Omental fat pad (tissue), 3 donors: ENCODE measurements at regions not wholly inside any gene's neighbourhood (a gene's known extent, or its start where the extent isn't known, plus 50 kb on each side); places are given as distances from the start of the nearest gene placed in this dataset.

Source experiments
- ATAC-seq: fragments of 150-250 bp; one replicate; pipeline ENCODE4 v1.9.1; 2016; ENCODE audit warnings: mild to moderate bottlenecking, moderate library complexity; ENCODE audit not compliant: low FRiP score
- DNase-seq: peaks from one replicate; pipeline ENCODE4 v3.0.0-alpha.2; 2019; ENCODE audit warnings: low spot score
- TF ChIP-seq, protein P1 (sequence below), 3 donors: fragments of 450-650 bp; IDR thresholded peaks; one replicate each; pipeline ENCODE4 v1.5.1; 2016 to 2017; ENCODE audit warnings: antibody characterized with exemption in 3 of 3, mild to moderate bottlenecking in 3 of 3, moderate library complexity in 2 of 3

DNA sequence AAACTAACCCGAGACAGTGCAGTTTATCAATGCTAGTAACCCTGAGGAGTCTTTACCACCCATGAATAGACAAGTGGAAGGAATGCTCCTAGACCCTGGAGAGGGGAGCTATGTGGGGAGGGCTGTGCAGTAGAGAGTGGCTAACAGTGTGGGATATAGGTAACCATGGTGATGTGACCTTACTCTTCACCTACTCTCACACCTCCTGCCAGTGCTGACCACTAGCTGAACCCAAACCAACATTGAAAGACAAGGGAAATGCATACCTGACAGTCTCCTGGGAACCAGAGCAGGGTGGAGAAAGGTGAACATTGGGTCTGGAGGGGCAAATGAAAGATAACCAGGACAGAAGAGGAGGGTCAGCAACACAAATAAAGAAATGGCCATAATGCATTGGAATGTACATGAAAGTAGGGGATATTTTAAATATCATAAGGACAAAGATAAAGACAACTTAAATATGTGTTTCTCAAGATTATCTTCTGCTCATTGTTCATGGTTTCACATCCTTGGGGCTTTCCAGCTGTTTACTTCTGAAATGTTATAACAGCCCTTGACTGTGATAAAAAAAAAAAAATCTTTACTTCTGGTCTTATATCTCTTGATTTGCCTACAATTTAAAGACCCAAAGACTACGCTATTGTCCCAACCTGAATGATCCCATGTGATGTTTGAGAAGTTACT is 983.3 kb upstream of the TENM4 start:
- TF ChIP-seq, protein P1, sequence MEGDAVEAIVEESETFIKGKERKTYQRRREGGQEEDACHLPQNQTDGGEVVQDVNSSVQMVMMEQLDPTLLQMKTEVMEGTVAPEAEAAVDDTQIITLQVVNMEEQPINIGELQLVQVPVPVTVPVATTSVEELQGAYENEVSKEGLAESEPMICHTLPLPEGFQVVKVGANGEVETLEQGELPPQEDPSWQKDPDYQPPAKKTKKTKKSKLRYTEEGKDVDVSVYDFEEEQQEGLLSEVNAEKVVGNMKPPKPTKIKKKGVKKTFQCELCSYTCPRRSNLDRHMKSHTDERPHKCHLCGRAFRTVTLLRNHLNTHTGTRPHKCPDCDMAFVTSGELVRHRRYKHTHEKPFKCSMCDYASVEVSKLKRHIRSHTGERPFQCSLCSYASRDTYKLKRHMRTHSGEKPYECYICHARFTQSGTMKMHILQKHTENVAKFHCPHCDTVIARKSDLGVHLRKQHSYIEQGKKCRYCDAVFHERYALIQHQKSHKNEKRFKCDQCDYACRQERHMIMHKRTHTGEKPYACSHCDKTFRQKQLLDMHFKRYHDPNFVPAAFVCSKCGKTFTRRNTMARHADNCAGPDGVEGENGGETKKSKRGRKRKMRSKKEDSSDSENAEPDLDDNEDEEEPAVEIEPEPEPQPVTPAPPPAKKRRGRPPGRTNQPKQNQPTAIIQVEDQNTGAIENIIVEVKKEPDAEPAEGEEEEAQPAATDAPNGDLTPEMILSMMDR (IDR thresholded peaks at IDR 0.05): no peak
- DNase-seq (no peak), ATAC-seq (no peak)

DNA sequence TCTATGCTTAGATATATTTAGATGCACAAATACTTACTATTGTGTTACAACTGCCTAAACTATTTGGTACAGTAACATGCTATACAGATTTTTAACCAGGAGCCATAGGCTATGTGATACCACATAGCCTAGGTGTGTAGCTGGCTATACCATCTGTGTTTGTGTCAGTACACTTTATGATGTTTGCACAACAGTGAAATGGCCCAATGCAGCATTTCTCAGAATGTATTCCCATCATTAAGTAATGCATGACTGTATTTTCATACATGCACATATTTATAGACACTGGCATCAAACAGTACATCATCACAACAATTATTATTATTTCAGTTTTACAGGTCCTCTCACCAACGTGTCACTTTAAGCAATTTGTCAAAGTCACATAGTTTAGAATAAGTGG is 979.5 kb upstream of the TENM4 start:
- no peak for ATAC-seq
- TF ChIP-seq, protein P1 (IDR thresholded peaks at IDR 0.05): no peak
- no peak for DNase-seq

DNA sequence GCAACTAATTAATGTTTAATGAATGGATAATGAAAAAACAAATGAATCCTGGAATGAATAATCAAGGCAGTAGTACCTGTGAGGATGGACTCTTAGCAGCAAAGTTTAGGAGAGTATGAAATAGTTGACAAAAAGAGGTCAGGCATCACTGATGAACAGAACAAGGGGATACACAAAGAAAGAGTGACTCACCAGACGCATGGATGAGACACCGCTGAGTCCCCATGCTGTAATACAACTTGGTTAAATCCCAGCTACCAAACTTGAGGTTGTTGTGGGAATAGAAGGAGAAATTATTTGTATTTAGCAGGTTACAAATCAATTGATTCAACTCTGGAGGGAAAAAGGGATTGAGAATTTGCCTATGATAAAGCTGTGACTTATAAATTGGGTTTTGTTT is 976.9 kb upstream of the TENM4 start:
- TF ChIP-seq, protein P1 (IDR thresholded peaks at IDR 0.05): no peak
- ATAC-seq: no peak
- no peak for DNase-seq

DNA sequence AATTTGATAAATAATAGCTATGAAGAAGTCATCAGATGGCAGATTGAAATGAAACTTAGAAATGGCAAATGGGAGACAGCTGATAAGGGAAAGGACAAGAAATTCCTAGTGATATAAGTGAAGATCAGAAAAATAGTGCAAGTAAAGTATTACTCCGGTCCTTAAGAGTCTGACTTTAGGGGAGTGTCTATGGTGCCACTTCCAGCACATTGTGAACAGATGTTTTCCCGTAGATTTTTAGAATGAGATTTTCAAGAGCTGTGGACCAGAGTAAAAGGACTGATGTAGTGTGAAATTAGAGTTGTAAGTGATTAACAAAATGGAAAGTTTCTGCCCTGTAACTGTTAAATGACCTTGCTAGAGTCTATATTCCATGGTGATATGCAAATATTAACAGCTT is 974.8 kb upstream of the TENM4 start:
- ATAC-seq: no peak
- no peak for DNase-seq
- TF ChIP-seq, protein P1 (IDR thresholded peaks at IDR 0.05): no peak

DNA sequence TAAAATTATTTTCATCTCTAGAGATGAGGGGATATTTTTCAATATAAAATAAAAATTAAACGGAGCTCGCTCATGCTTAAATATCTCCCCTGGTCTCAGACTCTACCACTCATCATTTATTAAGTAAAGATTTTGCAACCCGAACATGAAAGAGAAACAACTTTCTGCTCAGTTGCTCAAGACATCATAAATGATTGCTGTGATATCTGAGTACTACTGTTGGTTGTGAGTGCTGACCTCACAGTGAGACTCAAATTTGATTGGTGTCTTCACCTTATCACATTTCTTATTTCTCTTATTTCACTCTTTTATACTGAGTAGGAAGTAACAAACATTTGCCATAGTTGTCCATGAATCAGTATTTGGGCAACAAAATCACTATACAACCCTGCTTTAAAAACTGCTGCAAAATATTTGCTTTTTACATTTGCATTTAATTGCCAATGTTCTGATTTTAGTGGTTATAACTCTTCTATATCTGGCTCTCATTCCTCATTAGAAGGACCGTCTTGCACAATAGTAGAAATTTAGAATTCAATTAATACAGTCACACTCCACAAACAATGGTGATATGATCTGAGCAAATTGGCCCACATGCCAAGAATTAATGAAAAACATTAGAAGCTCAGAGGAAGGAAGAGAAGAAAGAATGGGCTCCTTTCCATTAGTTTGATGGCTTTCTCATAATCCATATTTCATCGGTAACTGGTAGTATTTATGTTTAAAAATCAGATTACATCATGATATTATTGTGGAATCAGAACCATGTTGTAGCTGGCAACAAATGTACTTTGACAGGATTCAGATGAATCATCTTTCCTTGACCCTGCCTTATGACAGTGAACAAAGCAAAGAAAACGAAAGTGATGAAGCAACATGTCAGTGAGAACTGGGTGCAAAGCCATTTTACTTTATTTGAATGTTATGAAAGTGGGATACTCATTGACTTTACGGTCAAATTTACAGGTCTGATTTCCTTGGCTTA is 973.6 kb upstream of the TENM4 start:
- ATAC-seq (no peak), DNase-seq (no peak)
- TF ChIP-seq, protein P1 (IDR thresholded peaks at IDR 0.05): no peak

DNA sequence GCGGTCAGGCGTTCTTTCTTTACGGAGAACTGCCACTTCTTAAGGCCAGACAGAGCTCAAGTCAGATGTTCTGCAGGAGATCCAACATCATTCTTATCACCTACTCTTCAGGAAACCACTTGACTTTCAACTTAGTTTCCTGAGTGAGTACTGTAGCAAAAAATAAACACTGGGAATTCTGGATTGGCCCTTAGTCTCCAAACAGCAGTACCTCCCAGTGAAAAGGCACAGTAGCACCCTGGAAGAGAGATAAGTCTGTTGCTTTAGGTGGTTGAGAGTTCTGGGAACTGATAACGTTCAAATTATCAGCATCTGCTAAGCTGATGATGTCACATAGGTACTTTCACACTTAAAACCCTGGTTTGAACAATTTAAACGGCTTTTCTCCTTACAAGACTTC is 971.8 kb upstream of the TENM4 start:
- ATAC-seq (no peak), DNase-seq (no peak)
- TF ChIP-seq, protein P1 (IDR thresholded peaks at IDR 0.05): no peak
